Esophagus squamous epithelium (tissue), 5 donors: ENCODE measurements at regions not wholly inside any gene's neighbourhood (a gene's known extent, or its start where the extent isn't known, plus 50 kb on each side); places are given as distances from the start of the nearest gene placed in this dataset.

Source experiments
- DNase-seq: peaks from one replicate; lab custom pipeline; 2025; lab: John Stamatoyannopoulos, UW
- H3K27ac ChIP-seq, 4 donors: fragments of 200-600 bp; sonication (generic); one replicate each; pipeline ENCODE4 v1.5.1; 2016 to 2019; ENCODE audit warnings: mild to moderate bottlenecking in 1 of 4
- H3K27me3 ChIP-seq, 4 donors: fragments of 200-600 bp; sonication (generic); 1 replicate in 3 of 4; 2 replicates in 1 of 4; pipeline versions ENCODE4 v1.5.1 to v1.6.0; 2017 to 2021; ENCODE audit warnings: antibody characterized with exemption in 1 of 4
- H3K36me3 ChIP-seq, 3 donors: fragments of 200-600 bp; sonication (generic); one replicate each; pipeline ENCODE4 v1.5.1; 2016 to 2019
- H3K4me1 ChIP-seq, 3 donors: fragments of 200-600 bp; sonication (generic); one replicate each; pipeline ENCODE4 v1.5.1; 2017 to 2019
- H3K4me3 ChIP-seq, 4 donors: fragments of 200-600 bp; sonication (generic); 1 replicate in 3 of 4; 2 replicates in 1 of 4; pipeline ENCODE4 v1.5.1; 2016 to 2019; ENCODE audit warnings: mild to moderate bottlenecking in 2 of 4, moderate library complexity in 1 of 4
- H3K9me3 ChIP-seq, 3 donors: fragments of 200-600 bp; sonication (generic); one replicate each; pipeline ENCODE4 v1.5.1; 2016 to 2019
- POLR2A ChIP-seq, 4 donors: fragments of 450-650 bp; IDR thresholded peaks; one replicate each; pipeline ENCODE4 v1.6.1; 2017; ENCODE audit warnings: antibody characterized with exemption in 4 of 4, mild to moderate bottlenecking in 4 of 4, moderate library complexity in 3 of 4
- WGBS, 2 donors: methylation state at CpG; one replicate each; pipeline ENCODE4 v1.1.5; 2018; 5-methylcytosine and 5-hydroxymethylcytosine counted together
- intact Hi-C: fragments of 100-400 bp; cut with DNase I; formaldehyde crosslinking; loops from one replicate; pipeline ENCODE4 v1.15.0; 2022
- TF ChIP-seq, protein P1 (sequence below), 6 experiments: fragments of 450-650 bp in 4 of 6; fragments of 200-600 bp in 2 of 6; sonication (generic) in 2 of 6; IDR thresholded peaks; one replicate each; pipeline ENCODE4 v1.5.1; 2016 to 2019; ENCODE audit warnings: antibody characterized with exemption in 6 of 6, mild to moderate bottlenecking in 4 of 6, moderate library complexity in 4 of 6
- donor health status: DM: yes; HTN: yes; CAD: no.

DNA sequence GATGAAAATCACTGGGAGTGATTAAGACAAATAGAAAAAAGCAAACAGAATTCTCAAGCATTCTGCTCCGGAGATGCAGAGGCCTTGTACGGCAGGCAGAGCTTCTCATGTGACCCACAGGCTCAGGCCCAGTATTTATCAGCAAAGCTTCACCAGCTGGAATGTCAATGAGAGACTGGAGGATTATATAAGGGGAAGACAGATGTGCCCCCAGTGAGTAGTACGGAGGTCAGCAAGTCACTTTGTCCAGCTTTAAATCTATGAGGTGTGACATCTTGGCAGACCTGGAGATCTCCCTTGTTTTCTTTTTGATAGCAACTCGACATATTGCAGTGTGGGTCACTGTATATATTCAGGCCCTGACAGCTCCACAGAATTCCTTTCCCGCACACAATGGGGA, 106.8 kb downstream of the HHIPL2 start:
- intact Hi-C loops = no loop called here
- Histone ChIP-seq H3K4me1 (no peaks in the 10 kb centered on the region), H3K36me3 (no peaks in the 10 kb centered on the region), H3K27me3 (no peaks in the 10 kb centered on the region), H3K9me3 (no peaks in the 10 kb centered on the region), H3K27ac (no peak overlapping the region), H3K4me3 (no peak overlapping the region)
- TF ChIP-seq POLR2A (IDR thresholded peaks at IDR 0.05) = no peak
- TF ChIP-seq, protein P1, sequence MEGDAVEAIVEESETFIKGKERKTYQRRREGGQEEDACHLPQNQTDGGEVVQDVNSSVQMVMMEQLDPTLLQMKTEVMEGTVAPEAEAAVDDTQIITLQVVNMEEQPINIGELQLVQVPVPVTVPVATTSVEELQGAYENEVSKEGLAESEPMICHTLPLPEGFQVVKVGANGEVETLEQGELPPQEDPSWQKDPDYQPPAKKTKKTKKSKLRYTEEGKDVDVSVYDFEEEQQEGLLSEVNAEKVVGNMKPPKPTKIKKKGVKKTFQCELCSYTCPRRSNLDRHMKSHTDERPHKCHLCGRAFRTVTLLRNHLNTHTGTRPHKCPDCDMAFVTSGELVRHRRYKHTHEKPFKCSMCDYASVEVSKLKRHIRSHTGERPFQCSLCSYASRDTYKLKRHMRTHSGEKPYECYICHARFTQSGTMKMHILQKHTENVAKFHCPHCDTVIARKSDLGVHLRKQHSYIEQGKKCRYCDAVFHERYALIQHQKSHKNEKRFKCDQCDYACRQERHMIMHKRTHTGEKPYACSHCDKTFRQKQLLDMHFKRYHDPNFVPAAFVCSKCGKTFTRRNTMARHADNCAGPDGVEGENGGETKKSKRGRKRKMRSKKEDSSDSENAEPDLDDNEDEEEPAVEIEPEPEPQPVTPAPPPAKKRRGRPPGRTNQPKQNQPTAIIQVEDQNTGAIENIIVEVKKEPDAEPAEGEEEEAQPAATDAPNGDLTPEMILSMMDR (IDR thresholded peaks at IDR 0.05) = no peak
- no peak for DNase-seq
- WGBS, 2 donors = 59 to 76% methylated on average over 5 of the region's 5 CpGs

DNA sequence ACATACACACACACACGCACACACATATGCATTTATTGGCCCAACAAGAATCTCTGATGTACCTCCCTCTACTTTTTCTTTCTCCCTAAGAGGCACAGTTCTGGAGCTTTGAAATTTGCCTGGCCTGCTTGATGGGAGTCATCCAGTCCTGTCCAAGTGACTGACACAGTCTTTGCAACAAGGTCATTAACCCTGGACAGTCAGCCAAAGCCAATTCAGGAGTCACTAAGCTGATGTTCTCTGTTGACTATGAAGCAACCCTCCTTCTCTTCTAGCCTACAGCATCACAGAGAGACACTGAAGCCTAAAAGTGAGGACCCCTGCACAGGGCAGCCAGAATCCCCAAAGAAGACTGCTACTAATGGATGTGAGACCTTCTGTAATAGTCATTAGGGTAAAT, 123.1 kb downstream of the HHIPL2 start:
- no peak for TF ChIP-seq POLR2A (IDR thresholded peaks at IDR 0.05)
- TF ChIP-seq, protein P1 (IDR thresholded peaks at IDR 0.05) = no peak
- intact Hi-C loops = no loop called here
- WGBS, 2 donors = 100% methylated on average over 1 of the region's 1 CpG
- Histone ChIP-seq H3K27ac (no peak overlapping the region), H3K9me3 (no peaks in the 10 kb centered on the region), H3K36me3 (no peaks in the 10 kb centered on the region), H3K27me3 (no peaks in the 10 kb centered on the region), H3K4me1 (no peaks in the 10 kb centered on the region), H3K4me3 (no peak overlapping the region)
- no peak for DNase-seq

DNA sequence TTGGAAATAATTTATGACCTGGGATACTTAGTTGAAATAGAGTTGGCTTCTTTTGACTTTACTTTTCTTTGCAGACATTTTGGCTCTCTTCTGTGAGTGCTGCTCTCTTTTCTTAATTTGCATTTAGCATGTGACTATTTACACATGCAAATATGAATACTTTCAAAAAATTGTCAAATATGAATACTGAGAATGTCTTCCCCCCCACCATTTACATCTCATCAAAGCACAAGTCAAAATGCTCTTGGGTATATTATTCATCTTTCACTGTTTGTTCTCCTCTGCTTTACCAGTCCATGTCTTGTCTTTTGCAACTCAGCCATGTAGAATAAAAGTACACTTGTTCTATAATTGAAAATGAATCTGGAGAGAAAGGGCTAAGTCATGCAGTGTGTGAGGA, 126.5 kb downstream of the HHIPL2 start:
- Histone ChIP-seq H3K4me1 (no peaks in the 10 kb centered on the region), H3K27ac (no peak overlapping the region), H3K36me3 (no peaks in the 10 kb centered on the region), H3K27me3 (no peaks in the 10 kb centered on the region), H3K4me3 (no peak overlapping the region), H3K9me3 (no peaks in the 10 kb centered on the region)
- no peak for DNase-seq
- TF ChIP-seq, protein P1 (IDR thresholded peaks at IDR 0.05) = no peak
- no peak for TF ChIP-seq POLR2A (IDR thresholded peaks at IDR 0.05)
- intact Hi-C loops = no loop called here

DNA sequence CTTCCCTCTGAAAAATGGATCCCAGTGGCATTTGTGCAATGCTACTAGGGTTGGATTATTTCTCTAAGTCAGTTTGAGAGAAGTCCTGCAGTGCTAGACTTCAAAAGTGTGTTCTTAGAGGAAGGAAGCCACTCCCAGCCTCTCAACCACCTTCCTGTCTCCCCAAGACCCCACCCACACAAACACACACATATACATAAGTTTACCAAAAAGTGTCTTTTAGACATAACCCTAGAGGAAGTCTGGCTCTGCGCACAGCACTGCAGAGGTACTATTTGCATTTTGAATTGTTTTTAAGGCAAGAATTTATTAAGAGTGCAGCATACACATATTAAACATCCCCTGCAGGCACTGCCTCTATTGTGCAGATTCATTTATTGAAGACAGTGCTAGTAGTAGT, 127.3 kb downstream of the HHIPL2 start:
- intact Hi-C loops = no loop called here
- Histone ChIP-seq H3K9me3 (no peaks in the 10 kb centered on the region), H3K27me3 (no peaks in the 10 kb centered on the region), H3K4me3 (no peak overlapping the region), H3K27ac (no peak overlapping the region), H3K36me3 (no peaks in the 10 kb centered on the region), H3K4me1 (no peaks in the 10 kb centered on the region)
- TF ChIP-seq, protein P1 (IDR thresholded peaks at IDR 0.05) = no peak
- TF ChIP-seq POLR2A (IDR thresholded peaks at IDR 0.05) = no peak
- WGBS, 2 donors = 50 to 83% methylated on average over 1 of the region's 1 CpG
- no peak for DNase-seq

DNA sequence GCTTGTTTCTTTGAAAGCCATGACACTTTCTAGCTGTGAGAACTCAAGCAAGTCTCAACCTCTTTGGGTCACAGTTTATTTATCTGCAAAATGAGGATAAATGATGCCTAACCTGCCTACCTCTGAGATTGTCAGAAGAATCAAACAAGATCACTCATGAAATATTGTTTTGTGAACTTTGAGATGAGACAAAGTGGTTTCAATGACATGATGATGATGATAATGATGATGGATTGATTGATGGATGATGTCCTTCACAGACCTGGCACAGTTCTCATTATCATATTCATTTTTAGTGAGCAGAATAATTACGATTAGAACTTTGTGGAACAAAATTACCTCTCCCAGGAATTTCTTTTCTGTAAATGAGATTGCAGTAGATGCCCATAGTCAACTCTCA, 129.2 kb downstream of the HHIPL2 start:
- no peak for DNase-seq
- intact Hi-C loops = no loop called here

More for the DNA sequence above, 129.2 kb downstream of the HHIPL2 start:
- WGBS, 2 donors = 57 to 72% methylated on average over 1 of the region's 1 CpG
- TF ChIP-seq, protein P1 (IDR thresholded peaks at IDR 0.05) = no peak
- no peak for TF ChIP-seq POLR2A (IDR thresholded peaks at IDR 0.05)
- no peaks in the 10 kb centered on the region for H3K9me3 ChIP-seq
- no peak overlapping the region for H3K27ac ChIP-seq
- no peaks in the 10 kb centered on the region for H3K36me3 ChIP-seq
- no peak overlapping the region for H3K4me3 ChIP-seq
- H3K4me1 ChIP-seq = no peaks in the 10 kb centered on the region
- no peaks in the 10 kb centered on the region for H3K27me3 ChIP-seq
